HG03280 (cell line): ENCODE measurements at regions not wholly inside any gene's neighbourhood (a gene's known extent, or its start where the extent isn't known, plus 50 kb on each side); places are given as distances from the start of the nearest gene placed in this dataset.
"Not testable (repeated sequence)": the region's sequence is repeated elsewhere in the genome, so short reads cannot be mapped to it uniquely, and the experiment has no call there.

Experiments used
- ATAC-seq: cut with Tn5 transposase; IDR thresholded peaks from one replicate; pipeline ENCODE4 v1.9.1; 2021; ENCODE audit warnings: mild to moderate bottlenecking, moderate library complexity; ENCODE audit not compliant: unreplicated experiment

- no peak for ATAC-seq
Observed at GRCh38 chr2:116761864-116762263, 1052.6 kb upstream of the DDX18 start.

DNA sequence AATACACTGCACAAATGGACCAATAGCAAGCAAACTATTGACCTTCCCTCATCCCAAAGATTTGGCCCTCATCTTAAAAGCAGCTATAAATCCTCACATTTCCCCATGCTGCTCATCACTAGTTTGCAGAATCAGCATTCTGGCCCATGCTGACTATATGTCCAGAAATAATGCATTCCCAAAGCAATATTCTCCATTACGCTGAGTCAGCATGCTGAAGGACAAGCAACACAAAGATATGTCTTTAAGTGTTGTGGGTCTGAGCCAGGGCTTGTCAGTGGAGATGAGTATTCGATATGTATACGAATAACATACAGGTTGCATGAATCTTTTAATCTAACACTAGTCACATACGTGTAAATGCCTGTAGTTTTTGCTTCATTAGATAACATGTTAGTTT lies 1045.0 kb upstream of the DDX18 start:
- ATAC-seq: no peak

GRCh38 chr2:116776556-116776955 lies 1037.9 kb upstream of the DDX18 start:
- ATAC-seq: no peak

DNA sequence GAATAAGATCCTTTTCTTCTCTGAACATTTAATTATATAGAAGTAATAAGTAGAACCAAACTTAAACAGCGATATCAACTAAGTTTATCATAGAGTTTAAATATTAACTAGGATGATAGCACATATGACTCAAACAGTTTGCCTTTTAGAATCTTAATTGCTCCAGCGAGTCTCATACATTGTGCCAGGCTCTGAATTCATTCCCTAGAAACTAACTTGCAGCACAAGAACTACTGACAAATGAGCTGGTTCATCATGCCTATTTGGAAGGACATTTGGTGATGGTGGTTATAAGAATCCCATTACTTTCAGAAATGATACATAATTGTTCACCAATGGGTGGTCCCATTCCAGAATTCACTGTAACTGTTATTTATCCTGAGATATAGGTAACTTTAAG lies 1026.6 kb upstream of the DDX18 start:
- ATAC-seq: no peak

DNA sequence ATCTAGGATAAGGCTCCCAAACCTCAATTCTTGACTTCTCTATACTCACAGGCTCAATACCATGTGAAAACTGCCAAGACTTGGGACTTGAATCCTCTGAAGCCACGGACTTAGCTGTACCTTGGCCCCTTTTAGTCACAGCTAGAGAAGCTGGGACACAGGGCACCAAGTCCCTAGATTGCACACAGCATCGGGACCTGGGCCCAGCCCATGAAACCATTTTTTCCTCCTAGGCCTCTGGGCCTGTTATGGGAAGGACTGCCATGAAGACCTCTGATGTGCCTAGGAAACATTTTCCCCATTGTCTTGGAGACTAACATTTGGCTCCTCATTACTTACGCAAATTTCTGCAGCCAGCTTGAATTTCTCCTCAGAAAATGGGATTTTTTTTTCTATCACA lies 1011.8 kb upstream of the DDX18 start:
- ATAC-seq: no peak

GRCh38 chr2:116804901-116805300 lies 1009.6 kb upstream of the DDX18 start:
- no peak for ATAC-seq

- ATAC-seq: not testable (repeated sequence)
Observed at GRCh38 chr2:116806505-116806904, 1008.0 kb upstream of the DDX18 start.

DNA sequence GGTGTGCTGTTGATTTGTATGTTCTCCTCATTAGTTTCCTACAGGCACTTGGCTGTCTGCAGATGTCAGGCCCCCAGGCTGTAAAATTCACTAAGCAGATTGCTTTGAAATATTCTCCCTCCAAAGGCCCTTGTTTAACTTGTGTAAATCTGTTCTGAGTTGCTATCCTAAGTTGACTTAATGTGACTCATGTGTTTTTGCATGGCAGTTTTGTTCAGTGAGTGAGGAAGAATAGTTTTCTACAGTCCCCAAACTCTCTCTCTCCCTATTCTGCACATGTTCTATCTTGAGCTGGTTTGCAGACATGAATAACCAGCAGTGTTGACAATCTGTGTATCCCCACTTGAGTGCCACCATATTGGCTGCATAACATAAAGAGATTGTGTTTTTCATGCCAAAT lies 1005.4 kb upstream of the DDX18 start:
- ATAC-seq: no peak

- ATAC-seq: no peak
Observed at GRCh38 chr2:116810071-116810470, 1004.4 kb upstream of the DDX18 start.

GRCh38 chr2:116810645-116811044 lies 1003.8 kb upstream of the DDX18 start:
- ATAC-seq: no peak

DNA sequence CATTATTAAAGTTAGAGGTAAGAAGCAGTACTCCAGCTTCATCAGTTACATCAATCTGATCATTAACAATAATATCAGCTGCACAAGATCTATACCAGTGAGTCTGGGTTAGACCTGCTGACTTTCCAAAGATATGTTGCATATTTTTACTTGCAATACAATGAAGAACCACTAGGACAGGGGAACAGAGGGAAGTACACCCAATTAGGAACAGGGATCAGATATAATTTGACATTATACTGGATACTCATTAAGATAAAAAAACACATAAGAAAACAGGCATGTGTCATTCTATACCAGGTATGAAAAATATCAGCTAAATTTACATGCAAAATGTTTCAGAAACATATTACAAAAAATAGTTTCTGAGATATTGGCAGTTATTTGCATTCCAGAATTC lies 995.1 kb upstream of the DDX18 start:
- ATAC-seq: no peak

DNA sequence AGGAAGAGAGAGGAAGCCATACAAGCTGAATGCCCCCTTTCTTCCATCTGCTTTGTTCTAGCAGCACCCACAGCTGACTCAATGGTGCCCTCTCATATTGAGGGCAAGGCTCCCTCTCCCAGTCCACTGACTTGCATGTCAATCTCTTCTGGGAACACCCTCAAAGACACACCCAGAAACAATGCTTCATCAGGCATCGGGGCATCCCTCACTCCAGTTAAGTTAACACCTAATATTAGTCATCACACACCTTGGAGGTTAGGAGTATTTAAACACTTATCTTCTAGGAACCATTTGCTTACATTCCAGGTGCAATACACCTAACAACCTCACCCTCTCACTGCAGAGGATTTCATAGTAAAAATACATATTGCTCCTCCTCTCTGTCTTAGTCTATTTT lies 993.5 kb upstream of the DDX18 start:
- no peak for ATAC-seq

DNA sequence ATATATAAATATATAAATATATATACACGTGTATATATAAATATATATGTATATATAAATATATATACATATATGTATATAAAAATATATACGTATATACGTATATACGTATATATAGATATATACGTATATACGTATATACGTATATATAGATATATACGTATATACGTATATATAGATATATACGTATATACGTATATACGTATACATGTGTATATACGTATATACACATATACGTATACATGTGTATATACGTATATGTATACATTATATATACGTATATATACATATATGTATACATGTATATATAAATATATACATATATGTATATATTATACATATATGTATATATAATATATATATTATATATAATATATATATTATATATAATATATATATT lies 984.9 kb upstream of the DDX18 start:
- ATAC-seq: not testable (repeated sequence)

GRCh38 chr2:116832148-116832547 lies 982.3 kb upstream of the DDX18 start:
- ATAC-seq: no peak

GRCh38 chr2:116833052-116833451 lies 981.4 kb upstream of the DDX18 start:
- no peak for ATAC-seq

DNA sequence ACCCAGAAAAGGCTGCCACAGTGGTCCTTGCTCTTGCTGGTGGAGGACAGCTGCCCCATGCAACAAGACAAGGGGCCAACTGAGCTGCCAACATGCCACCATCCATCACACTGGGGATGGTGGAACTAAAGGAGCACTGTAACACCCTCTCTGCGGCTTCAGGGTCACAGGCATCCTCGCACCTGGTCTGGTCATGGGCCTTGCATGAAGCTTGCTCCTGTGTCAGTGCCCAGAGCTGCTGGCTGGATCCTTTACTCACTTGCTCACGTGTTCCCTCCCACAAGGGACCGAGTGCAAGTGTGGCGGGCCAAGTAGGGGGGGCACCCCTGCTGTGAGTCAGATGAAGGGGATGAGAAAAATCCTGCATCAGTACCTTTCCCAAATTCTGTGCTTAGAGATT lies 972.3 kb upstream of the DDX18 start:
- ATAC-seq: no peak

DNA sequence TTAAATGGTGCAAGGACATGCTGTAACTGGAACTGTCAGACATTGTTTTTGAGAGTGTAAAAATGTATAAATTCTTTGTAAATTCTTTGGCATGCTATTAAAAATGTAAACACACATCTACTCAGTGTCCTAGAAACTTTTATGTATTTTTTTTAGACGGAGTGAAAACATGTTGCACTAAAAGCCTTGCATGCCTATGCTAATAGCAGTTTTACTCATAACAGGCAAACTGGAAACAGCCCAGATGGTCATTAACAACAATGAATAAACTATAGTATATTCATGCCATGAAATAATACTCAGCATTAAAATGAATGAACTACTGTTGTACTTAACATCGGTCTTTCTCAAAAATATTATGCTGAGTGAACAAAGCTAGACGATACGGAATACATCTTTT lies 954.8 kb upstream of the DDX18 start:
- no peak for ATAC-seq

GRCh38 chr2:116874021-116874420 lies 940.5 kb upstream of the DDX18 start:
- ATAC-seq: no peak

- no peak for ATAC-seq
Observed at GRCh38 chr2:116877274-116877673, 937.2 kb upstream of the DDX18 start.

- ATAC-seq: no peak
Observed at GRCh38 chr2:116877944-116878343, 936.5 kb upstream of the DDX18 start.

DNA sequence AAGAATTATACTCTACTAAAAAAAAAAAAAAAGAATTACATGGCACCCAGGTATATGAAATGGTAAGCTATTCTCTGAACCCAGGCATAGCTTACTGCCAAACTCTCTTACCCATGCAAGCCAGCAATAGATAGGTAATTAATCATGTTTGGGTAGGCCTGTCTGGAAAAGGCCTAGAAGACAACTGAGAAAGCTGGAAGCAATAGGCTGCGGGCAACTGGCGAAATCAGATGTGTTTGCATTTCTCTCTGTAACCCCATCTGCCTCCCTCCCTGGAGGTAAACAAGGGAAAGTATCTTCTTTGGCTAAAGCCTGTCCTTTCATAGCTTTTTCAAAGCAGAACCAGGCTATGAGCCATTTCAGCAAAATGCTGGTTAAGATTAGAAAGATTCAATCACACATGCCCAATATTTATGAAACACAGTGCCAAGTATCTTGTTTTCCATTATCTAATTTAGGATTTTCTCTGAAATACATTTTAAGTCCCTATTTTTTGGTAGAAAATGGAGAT lies 934.8 kb upstream of the DDX18 start:
- ATAC-seq: no peak

DNA sequence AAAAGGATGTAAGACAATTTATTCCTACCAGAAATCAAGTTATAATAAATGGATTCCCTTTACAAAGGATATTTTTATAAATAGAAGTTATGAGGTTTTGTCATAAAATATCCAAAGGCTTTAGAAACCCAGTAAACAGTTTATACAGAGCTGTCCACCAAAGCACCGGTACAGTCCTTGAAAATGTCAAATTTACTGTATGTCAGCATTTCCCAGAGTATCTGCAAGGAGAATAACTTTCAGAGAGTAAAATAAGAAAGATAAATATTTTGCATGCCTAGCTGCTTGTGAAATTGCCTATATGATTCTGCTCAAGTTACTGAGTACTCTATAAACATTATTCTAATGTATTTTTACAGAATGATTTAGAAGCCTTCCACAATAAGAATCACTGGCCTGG lies 923.3 kb upstream of the DDX18 start:
- ATAC-seq: no peak

DNA sequence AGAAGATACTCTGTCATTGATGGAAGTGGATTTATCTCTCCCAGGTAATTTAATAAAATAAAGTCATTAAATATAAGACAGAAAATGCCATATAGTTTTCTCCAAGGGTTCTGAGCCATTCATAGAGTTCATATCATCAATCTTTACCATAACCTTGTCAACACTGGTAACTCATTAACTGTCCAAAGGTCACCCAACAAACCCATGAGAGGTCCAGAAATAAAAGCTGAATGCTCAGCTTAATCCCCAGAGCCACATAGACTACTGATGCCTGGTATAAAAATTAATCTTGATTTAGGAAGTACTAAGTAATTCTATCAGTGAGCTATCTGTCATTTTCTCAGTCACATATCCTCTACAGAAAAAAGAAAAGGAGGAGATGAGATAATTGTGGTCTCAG lies 903.0 kb upstream of the DDX18 start:
- ATAC-seq: no peak

DNA sequence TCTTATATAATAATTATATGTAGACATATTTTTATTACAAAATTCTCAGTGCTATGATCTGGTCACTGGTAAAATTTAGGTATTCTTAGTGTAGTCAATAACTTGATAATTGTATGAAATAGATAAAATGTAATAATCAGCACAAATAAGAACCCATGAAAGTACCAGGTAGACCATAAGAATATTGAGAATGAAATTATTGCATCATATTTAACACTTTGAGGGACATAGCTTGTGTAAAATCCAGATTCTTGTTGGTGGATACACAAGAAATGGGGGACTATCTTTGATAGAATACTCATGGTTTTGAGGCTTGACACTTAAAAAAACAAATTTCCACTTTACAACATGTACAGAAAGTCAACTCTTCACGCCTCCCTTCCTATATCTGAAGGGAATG lies 898.8 kb upstream of the DDX18 start:
- no peak for ATAC-seq
